K562 (cell line): ENCODE measurements at regions not wholly inside any gene's neighbourhood (a gene's known extent, or its start where the extent isn't known, plus 50 kb on each side); places are given as distances from the start of the nearest gene placed in this dataset.

Experiments
- BRCA1 ChIP-seq, 2 experiments: fragments of 450-650 bp in 1 of 2; sonication (generic) in 1 of 2; formaldehyde crosslinking in 1 of 2; IDR thresholded peaks; 2 replicates each; pipeline versions ENCODE4 v1.5.0 to v1.6.1; 2017 to 2020; ENCODE audit warnings: mild to moderate bottlenecking in 1 of 2, missing genetic modification reagents in 1 of 2
- CREBBP ChIP-seq: IDR thresholded peaks from one replicate; pipeline ENCODE4 v1.6.1; 2012; ENCODE audit warnings: low read depth, mild to moderate bottlenecking, control low read depth, inconsistent platforms, low read length
- SMARCB1 ChIP-seq: IDR thresholded peaks from 2 replicates; pipeline ENCODE4 v1.6.1; 2011; ENCODE audit warnings: improper control_type of control experiment, low read depth; ENCODE audit not compliant: insufficient read length
- ZNF77 ChIP-seq: fragments of 250-450 bp; sonication (Bioruptor Pico); IDR thresholded peaks from 2 replicates; pipeline ENCODE4 v1.5.0; 2020
- TF ChIP-seq, protein P1 (sequence below): fragments of 450-650 bp; IDR thresholded peaks from 2 replicates; pipeline ENCODE4 v1.6.1; 2016; ENCODE audit warnings: mild to moderate bottlenecking
- TF ChIP-seq, protein P2 (sequence below): sonication (generic); formaldehyde crosslinking; IDR thresholded peaks from 2 replicates; pipeline ENCODE4 v1.4.0; 2020; ENCODE audit warnings: mild to moderate bottlenecking, missing genetic modification reagents
- TF ChIP-seq, protein P3 (sequence below): sonication (generic); formaldehyde crosslinking; IDR thresholded peaks from 2 replicates; pipeline ENCODE4 v1.8.1; 2023; ENCODE audit warnings: mild to moderate bottlenecking, missing genetic modification reagents
- TF ChIP-seq, protein P4 (sequence below): fragments of 150-350 bp; conservative IDR thresholded peaks from 2 replicates; pipeline ENCODE4 v1.6.1; 2014; ENCODE audit warnings: low read length
- TF ChIP-seq, protein P5 (sequence below): fragments of 250-450 bp; sonication (Bioruptor Pico); IDR thresholded peaks from 2 replicates; pipeline ENCODE4 v1.5.0; 2021; ENCODE audit warnings: mild to moderate bottlenecking, moderate library complexity

DNA sequence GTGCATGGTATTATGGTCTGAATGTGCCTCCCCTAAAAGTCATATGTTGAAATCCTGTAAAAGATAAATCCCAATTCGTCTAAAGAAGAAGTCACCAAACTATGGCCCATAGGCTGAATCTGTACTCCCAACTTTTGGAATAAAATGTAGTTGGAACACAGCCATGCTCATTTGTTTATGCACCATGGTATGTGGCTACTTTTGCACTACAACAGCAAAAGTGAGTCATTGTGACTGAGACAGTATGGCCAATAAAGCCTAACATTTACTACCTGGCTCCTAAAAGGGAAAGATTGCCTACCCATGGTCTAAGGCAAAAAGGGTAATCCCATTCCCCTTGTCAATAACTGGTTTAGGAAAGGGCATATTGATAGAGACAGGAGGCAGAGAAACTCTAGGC lies 101.8 kb downstream of the LRIG3 start (continued):
- TF ChIP-seq, protein P1, sequence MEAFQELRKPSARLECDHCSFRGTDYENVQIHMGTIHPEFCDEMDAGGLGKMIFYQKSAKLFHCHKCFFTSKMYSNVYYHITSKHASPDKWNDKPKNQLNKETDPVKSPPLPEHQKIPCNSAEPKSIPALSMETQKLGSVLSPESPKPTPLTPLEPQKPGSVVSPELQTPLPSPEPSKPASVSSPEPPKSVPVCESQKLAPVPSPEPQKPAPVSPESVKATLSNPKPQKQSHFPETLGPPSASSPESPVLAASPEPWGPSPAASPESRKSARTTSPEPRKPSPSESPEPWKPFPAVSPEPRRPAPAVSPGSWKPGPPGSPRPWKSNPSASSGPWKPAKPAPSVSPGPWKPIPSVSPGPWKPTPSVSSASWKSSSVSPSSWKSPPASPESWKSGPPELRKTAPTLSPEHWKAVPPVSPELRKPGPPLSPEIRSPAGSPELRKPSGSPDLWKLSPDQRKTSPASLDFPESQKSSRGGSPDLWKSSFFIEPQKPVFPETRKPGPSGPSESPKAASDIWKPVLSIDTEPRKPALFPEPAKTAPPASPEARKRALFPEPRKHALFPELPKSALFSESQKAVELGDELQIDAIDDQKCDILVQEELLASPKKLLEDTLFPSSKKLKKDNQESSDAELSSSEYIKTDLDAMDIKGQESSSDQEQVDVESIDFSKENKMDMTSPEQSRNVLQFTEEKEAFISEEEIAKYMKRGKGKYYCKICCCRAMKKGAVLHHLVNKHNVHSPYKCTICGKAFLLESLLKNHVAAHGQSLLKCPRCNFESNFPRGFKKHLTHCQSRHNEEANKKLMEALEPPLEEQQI: no peak
- TF ChIP-seq, protein P2, sequence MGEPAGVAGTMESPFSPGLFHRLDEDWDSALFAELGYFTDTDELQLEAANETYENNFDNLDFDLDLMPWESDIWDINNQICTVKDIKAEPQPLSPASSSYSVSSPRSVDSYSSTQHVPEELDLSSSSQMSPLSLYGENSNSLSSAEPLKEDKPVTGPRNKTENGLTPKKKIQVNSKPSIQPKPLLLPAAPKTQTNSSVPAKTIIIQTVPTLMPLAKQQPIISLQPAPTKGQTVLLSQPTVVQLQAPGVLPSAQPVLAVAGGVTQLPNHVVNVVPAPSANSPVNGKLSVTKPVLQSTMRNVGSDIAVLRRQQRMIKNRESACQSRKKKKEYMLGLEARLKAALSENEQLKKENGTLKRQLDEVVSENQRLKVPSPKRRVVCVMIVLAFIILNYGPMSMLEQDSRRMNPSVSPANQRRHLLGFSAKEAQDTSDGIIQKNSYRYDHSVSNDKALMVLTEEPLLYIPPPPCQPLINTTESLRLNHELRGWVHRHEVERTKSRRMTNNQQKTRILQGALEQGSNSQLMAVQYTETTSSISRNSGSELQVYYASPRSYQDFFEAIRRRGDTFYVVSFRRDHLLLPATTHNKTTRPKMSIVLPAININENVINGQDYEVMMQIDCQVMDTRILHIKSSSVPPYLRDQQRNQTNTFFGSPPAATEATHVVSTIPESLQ (CRISPR knock-in tag): no peak
- TF ChIP-seq, protein P3, sequence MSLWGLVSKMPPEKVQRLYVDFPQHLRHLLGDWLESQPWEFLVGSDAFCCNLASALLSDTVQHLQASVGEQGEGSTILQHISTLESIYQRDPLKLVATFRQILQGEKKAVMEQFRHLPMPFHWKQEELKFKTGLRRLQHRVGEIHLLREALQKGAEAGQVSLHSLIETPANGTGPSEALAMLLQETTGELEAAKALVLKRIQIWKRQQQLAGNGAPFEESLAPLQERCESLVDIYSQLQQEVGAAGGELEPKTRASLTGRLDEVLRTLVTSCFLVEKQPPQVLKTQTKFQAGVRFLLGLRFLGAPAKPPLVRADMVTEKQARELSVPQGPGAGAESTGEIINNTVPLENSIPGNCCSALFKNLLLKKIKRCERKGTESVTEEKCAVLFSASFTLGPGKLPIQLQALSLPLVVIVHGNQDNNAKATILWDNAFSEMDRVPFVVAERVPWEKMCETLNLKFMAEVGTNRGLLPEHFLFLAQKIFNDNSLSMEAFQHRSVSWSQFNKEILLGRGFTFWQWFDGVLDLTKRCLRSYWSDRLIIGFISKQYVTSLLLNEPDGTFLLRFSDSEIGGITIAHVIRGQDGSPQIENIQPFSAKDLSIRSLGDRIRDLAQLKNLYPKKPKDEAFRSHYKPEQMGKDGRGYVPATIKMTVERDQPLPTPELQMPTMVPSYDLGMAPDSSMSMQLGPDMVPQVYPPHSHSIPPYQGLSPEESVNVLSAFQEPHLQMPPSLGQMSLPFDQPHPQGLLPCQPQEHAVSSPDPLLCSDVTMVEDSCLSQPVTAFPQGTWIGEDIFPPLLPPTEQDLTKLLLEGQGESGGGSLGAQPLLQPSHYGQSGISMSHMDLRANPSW (CRISPR knock-in tag): no peak
- TF ChIP-seq BRCA1 (IDR thresholded peaks at IDR 0.05) (no peak), BRCA1 (CRISPR knock-in tag; IDR thresholded peaks at IDR 0.05) (no peak), SMARCB1 (no peak), CREBBP (no peak), ZNF77 (CRISPR knock-in tag) (no peak)
- TF ChIP-seq, protein P4, sequence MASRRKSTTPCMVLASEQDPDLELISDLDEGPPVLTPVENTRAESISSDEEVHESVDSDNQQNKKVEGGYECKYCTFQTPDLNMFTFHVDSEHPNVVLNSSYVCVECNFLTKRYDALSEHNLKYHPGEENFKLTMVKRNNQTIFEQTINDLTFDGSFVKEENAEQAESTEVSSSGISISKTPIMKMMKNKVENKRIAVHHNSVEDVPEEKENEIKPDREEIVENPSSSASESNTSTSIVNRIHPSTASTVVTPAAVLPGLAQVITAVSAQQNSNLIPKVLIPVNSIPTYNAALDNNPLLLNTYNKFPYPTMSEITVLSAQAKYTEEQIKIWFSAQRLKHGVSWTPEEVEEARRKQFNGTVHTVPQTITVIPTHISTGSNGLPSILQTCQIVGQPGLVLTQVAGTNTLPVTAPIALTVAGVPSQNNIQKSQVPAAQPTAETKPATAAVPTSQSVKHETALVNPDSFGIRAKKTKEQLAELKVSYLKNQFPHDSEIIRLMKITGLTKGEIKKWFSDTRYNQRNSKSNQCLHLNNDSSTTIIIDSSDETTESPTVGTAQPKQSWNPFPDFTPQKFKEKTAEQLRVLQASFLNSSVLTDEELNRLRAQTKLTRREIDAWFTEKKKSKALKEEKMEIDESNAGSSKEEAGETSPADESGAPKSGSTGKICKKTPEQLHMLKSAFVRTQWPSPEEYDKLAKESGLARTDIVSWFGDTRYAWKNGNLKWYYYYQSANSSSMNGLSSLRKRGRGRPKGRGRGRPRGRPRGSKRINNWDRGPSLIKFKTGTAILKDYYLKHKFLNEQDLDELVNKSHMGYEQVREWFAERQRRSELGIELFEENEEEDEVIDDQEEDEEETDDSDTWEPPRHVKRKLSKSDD: no peak
- TF ChIP-seq, protein P5, sequence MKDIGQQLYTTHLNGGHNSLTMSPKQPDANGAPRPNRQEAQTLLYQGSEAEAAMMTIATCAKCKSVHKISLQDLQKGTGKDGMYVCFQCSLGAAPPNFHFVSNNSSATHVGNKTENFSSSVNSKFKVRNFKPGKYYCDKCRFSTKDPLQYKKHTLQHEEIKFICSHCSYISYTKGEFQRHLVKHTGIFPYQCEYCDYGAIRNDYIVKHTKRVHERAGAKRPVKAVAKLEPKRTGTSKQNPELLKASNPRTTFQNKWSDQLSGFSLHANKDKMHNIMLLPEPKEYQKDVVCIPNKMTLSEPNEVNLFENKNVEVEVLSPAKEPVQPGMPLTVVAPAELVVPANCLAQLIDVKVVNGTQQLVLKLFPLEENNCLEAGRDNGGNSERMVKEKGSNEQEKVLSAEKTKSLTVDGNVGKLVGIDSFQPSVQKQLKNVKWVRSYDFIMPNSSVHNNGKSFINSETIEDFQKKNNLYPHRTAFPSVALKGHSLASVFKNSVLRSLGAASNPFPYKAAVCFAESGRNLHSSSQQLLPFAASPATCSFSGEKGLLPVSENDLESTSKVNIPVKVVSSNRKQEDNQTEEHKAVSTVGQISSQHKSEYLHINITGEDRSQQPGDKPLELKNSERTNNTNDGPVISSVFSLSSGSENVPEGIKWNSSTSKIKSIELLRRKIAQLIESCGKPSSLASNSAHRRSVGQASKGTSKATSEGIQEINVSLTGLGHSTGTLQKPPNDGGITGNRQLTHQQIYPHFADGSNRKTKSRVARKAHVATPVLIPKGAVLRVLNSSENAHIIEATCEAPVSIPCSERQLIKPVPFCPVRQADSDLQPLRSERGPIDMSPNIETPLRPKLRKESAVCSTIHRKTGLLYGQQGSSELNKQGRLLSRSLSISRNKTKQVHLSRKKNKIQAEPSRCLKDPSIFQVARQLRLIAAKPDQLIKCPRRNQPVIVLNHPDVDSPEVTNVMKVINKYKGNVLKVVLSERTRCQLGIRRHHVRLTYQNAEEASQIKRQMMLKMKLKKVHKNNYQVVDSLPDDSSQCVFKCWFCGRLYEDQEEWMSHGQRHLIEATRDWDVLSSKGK (CRISPR knock-in tag): no peak
